ENCODE measurements at regions not wholly inside any gene's neighbourhood (a gene's known extent, or its start where the extent isn't known, plus 50 kb on each side); places are given as distances from the start of the nearest gene placed in this dataset.

- ATAC-seq, result no peak
- Histone ChIP-seq H3K27me3 (ENCODE audit: control insufficient read depth, insufficient read depth, low read length) (no peaks in the 10 kb centered on the region), H3K27ac (ENCODE audit: low read length) (no peak overlapping the region), H3K4me1 (ENCODE audit: control insufficient read depth, insufficient read depth, low read length) (no peaks in the 10 kb centered on the region), H3K4me3 (ENCODE audit: low read depth in 2 of 2, low read length in 2 of 2) (no peak overlapping the region), H3K36me3 (ENCODE audit: control insufficient read depth, insufficient read depth, low read length) (no peaks in the 10 kb centered on the region), H3K9me3 (ENCODE audit: control insufficient read depth, insufficient read depth, low read depth, low read length) (no peaks in the 10 kb centered on the region)
- intact Hi-C loops (cut with micrococcal nuclease; ENCODE audit: unreplicated experiment) (no loop called here), in situ Hi-C loops (cut with HindIII; ENCODE audit: low pct_unique_long_range_greater_than_20kb, low sequenced_read_pairs) (no loop called here)
- DNase-seq (ENCODE audit: low read depth, low spot score), result no peak
- ChIA-PET CTCF (interaction anchor here (0.5 kb wide), 1 partner anchor 11 kb away, joined by 4 read pairs; no protein-coding TSS in a partner anchor), POLR2A (no interaction called here)
- no TSS peak for BruUV-seq (replicated peaks)
- TF ChIP-seq CTCF (IDR thresholded peaks at IDR 0.05) (no peak), REST (IDR thresholded peaks at IDR 0.05; ENCODE audit: insufficient read depth in 1 of 2, low read depth in 2 of 2, low read length in 1 of 2) (no peak), POLR2AphosphoS5 (IDR thresholded peaks at IDR 0.05; ENCODE audit: low read depth, low read length) (no peak), SIN3A (IDR thresholded peaks at IDR 0.05; ENCODE audit: borderline replicate concordance, insufficient read depth, low read depth, low read length) (no peak)
Observed at GRCh38 chr18:45373286-45373880, 241.9 kb upstream of the SLC14A2 start.

- BruUV-seq (replicated peaks), result no TSS peak
- no peak overlapping the region for H3K27ac ChIP-seq (ENCODE audit: low read length)
- DNase-seq (ENCODE audit: low read depth, low spot score) (no peak), ATAC-seq (no peak)
- no peaks in the 10 kb centered on the region for H3K9me3 ChIP-seq (ENCODE audit: control insufficient read depth, insufficient read depth, low read depth, low read length)
- CTCF ChIA-PET, result no interaction called here
- no peak for TF ChIP-seq POLR2AphosphoS5 (IDR thresholded peaks at IDR 0.05; ENCODE audit: low read depth, low read length)
- TF ChIP-seq REST (IDR thresholded peaks at IDR 0.05; ENCODE audit: insufficient read depth in 1 of 2, low read depth in 2 of 2, low read length in 1 of 2), result no peak
- no peak for TF ChIP-seq TCF7L2 (IDR thresholded peaks at IDR 0.05; ENCODE audit: low read depth, low read length)
- TF ChIP-seq CTCF (IDR thresholded peaks at IDR 0.05), result no peak
- no peak for TF ChIP-seq SIN3A (IDR thresholded peaks at IDR 0.05; ENCODE audit: borderline replicate concordance, insufficient read depth, low read depth, low read length)
- no peaks in the 10 kb centered on the region for H3K27me3 ChIP-seq (ENCODE audit: control insufficient read depth, insufficient read depth, low read length)
- in situ Hi-C loops (cut with HindIII; ENCODE audit: low pct_unique_long_range_greater_than_20kb, low sequenced_read_pairs), result no loop called here
- H3K36me3 ChIP-seq (ENCODE audit: control insufficient read depth, insufficient read depth, low read length), result no peaks in the 10 kb centered on the region
- no peaks in the 10 kb centered on the region for H3K4me1 ChIP-seq (ENCODE audit: control insufficient read depth, insufficient read depth, low read length)
- no peak overlapping the region for H3K4me3 ChIP-seq (ENCODE audit: low read depth in 2 of 2, low read length in 2 of 2)
- POLR2A ChIA-PET, result no interaction called here
- intact Hi-C loops (cut with micrococcal nuclease; ENCODE audit: unreplicated experiment), result no loop called here
Observed at GRCh38 chr18:45374236-45374635, 241.0 kb upstream of the SLC14A2 start.

All from Panc1 (cell line).